Esophagus squamous epithelium (tissue), 4 donors: ENCODE measurements at regions not wholly inside any gene's neighbourhood (a gene's known extent, or its start where the extent isn't known, plus 50 kb on each side); places are given as distances from the start of the nearest gene placed in this dataset.

ENCODE experiments used
- CTCF ChIP-seq, 6 experiments: fragments of 450-650 bp in 4 of 6; fragments of 200-600 bp in 2 of 6; sonication (generic) in 2 of 6; IDR thresholded peaks; one replicate each; pipeline ENCODE4 v1.5.1; 2016 to 2019; ENCODE audit warnings: antibody characterized with exemption in 6 of 6, mild to moderate bottlenecking in 4 of 6, moderate library complexity in 4 of 6
- POLR2A ChIP-seq, 4 donors: fragments of 450-650 bp; IDR thresholded peaks; one replicate each; pipeline ENCODE4 v1.6.1; 2017; ENCODE audit warnings: antibody characterized with exemption in 4 of 4, mild to moderate bottlenecking in 4 of 4, moderate library complexity in 3 of 4

DNA sequence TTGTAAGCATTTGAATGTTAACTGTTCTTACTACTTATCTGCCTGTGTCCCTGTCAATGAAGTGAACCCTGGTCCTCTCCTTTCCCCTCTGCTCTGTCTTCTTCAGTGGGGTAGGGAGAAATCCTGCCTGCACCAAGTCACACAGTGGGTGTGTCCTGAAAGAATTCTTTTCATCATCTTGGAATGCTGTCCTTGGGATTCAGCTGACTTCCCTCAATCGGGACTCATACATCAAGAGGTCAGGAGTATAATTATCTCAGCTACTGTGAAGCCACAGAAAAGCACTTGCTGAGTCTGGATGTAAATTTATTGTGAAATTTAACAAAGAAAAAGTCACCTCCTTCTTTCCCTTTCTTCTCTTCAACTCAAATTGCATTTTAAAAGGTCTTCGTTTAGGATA, 328.5 kb downstream of the SOX4 start:
- TF ChIP-seq CTCF (IDR thresholded peaks at IDR 0.05) (no peak), POLR2A (IDR thresholded peaks at IDR 0.05) (no peak)
